Activated CD4-positive, CD25-positive, alpha-beta regulatory T cell treated with anti-CD3 and anti-CD28 coated beads, Interleukin-2, amount 50 U/mL, for 24 hours (primary cell): ENCODE measurements at regions not wholly inside any gene's neighbourhood (a gene's known extent, or its start where the extent isn't known, plus 50 kb on each side); places are given as distances from the start of the nearest gene placed in this dataset.
"Not testable (repeated sequence)": the region's sequence is repeated elsewhere in the genome, so short reads cannot be mapped to it uniquely, and the experiment has no call there.

Experiments
- ATAC-seq, 2 donors: fragments of 150-1000 bp; cut with Tn5 transposase; one replicate each; pipeline ENCODE4 v1.10.0; 2021; ENCODE audit warnings: mild to moderate bottlenecking in 1 of 2, moderate library complexity in 1 of 2

DNA sequence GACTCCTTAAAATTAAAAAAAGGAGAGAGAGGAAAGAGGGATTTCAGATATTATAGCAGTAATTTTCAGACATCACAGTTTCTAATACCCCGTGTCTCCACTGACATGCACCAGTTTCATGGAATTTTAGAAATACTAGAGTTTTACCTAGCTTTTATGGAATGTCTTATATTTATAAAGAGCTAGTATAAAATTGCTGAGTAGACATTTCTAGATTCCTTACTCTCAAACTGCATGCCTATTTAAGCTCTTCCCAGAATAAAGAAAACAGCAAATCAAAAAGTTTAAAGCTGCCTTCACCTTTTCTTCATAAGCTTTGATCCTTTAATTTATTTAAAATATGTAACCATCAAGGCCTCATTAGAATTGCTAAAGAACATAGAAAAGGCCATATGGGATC, 247.4 kb upstream of the IL12A start:
- no peak for ATAC-seq

GRCh38 chr3:159748425-159748824, 240.2 kb upstream of the IL12A start:
- ATAC-seq, result no peak

GRCh38 chr3:159749406-159749805, 239.2 kb upstream of the IL12A start:
- ATAC-seq, result no peak

- ATAC-seq, result no peak
These were observed 237.5 kb upstream of the IL12A start for GRCh38 chr3:159751146-159751545.

GRCh38 chr3:159751752-159752151, 236.9 kb upstream of the IL12A start:
- no peak for ATAC-seq

DNA sequence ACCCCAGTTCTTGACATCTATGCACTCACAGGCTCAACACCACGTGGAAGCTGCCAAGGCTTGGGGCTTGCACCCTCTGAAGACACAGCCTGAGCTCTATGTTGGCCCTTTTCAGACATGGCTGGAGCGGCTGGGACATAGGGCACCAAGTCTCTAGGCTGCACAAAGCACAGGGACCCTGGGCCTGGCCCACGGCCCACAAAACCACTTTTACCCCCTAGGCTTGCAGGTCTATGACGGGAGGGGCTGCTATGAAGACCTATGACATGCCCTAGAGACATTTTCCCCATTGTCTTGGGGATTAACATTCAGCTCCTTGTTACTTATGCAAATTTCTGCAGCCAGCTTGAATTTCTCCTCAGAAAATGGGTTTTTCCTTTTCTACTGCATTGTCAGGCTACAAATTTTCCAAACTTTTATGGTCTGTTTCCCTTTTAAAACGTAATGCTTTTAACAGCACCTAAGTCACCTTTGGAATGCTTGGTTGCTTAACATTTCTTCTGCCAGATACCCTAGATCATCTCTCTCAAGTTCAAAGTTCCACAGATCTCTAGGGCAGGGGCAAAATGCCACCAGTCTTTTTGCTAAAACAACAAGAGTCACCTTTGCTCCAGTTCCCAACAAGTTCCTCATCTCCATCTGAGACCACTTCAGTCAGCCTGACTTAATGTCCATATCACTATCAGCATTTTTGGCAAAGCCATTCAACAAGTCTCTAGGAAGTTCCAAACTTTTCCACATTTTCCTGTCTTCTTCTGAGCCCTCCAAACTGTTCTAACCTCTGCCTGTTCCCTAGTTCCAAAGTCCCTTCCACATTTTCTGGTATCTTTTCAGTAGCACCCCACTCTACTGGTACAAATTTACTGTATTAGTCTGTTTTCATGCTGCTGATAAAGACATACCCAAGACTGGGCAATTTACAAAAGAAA, 232.1 kb upstream of the IL12A start:
- ATAC-seq, result not testable (repeated sequence)

DNA sequence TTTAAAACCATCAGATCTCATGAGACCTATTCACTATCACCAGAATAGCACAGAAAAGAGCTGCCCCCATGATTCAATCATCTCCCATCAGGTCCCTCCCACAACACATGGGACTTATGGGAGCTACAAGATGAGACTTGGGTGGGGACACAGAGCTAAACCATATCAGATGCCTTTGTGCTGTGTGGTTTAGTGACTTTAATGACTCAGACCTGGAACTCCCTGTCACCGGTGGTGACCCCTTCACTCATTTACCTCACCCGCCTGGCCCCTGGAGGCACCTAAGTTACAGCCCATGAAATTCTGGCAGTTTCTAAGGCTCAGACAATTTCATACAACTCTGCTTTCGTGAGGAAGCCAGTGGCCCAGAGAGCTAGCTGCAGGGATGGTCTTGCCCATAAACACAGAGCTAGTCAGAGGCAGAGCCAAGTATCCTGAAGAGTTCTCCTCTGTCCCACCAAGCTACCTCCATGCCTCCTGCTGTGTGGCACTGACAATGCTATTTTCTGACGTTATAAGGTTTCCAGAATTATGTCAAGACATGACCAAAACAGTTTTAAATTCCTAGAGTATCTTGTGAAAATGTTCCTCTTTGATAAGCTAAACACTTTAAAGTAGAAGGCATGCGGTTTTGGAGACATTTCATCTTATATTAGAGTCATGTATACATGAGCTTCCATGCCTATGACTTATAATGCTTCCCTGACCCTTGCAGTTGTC, 231.1 kb upstream of the IL12A start:
- no peak for ATAC-seq

DNA sequence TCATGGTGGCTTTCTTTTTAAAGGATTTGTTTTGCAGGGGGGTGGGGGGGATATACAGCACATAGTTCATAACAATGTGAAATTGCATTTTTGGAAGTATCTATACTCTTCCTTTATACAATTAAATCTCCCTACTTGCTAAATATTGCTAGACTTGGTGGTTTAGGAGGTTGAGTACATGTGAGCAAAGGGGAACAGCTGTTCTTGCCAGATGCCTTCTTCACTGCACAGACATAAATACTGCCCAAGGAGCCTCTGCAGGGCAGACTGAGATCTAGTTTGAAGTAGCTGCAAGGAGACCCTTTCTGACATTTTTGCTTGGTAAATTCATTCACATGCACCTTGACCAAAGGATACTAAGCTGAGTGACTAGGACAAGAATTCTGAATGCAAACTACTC, 228.6 kb upstream of the IL12A start:
- ATAC-seq, result no peak

- ATAC-seq, result no peak
These were observed 227.3 kb upstream of the IL12A start for GRCh38 chr3:159761369-159761768.

- ATAC-seq, result no peak
These were observed 226.6 kb upstream of the IL12A start for GRCh38 chr3:159761848-159762635.

DNA sequence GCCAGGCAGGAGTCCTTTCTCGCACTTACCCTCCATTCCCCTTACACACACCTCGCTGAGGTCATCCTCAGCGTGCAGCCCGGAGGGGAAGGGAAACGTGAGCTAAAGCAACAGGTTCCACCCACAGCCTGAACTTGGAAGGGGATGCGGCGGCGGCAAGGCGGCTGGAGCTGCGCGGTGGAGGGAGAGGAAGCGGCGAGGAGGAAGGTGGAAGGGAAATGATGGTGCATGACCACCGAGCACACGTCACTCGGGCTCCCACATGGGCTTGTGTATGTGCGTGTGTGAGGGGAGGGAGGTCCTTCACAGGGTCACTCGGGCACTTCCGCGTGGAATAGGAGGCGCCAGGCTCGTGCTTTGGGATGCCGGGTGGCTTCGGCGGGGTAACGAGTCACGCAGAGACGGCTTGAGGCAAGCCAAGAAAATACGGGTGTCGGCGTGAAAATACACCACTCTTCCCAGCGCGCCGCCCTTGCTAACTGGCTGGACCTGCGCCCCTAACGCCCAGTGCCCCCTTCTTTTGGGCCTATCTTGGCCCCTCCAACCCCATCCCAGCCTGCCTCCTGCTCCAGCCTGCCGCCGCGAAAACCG, 225.5 kb upstream of the IL12A start:
- peak; percentile 9 to 31 for ATAC-seq

GRCh38 chr3:159763602-159764489, 224.8 kb upstream of the IL12A start:
- ATAC-seq, result peak; percentile 47 to 49

- no peak for ATAC-seq
These were observed 224.1 kb upstream of the IL12A start for GRCh38 chr3:159764490-159765029.

GRCh38 chr3:159765030-159765859, 223.4 kb upstream of the IL12A start:
- ATAC-seq, result no peak

DNA sequence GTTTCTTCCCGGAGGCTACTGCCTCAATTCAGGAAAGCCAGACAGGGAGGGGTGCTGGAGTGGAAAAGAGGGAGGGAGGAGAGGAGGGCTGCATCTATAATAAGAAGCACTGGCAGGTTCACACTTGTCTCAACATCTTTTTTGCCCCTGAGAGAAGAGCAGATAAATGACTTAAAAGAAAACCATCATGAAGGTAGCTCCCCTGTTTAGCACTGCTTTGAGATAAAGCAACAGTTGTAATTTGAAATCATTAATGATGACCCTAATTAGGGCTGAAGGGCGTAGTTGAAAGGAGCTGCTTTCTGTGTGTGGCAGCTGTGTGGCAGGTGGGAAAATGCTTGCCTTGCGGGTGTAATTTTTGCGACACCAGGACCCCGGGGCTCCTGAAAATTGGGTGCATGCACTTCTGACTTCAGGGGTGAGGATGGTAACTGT, 222.8 kb upstream of the IL12A start:
- ATAC-seq, result no peak

DNA sequence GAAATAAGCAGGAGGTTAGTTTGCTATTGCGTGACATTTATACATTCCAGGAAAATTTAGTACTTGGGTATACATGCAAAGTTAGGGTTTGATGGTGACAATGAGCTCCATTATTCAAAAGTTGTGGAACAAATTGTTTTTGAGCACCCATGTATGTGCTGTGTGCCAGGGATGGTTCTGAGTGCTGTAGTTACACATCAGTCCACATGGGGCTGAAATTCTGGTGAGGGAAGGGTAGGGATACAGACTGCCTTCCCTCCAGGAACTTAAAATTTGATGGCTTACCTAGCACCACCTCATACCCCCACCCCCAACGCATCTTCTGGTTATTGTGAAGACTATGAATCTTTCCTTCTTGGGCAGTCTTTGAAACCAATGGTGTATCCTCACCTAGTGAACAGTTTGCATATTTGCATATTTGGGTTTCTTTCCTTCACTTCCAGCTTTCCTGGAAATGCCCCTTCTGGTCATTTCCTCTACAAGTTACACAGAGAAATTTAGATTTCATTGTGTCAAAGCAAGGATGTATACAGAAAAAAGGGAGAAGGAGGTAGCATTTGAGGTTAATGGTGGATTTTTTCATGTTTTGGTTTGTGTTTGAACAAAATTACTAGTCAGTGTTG, 222.0 kb upstream of the IL12A start:
- ATAC-seq, result no peak

GRCh38 chr3:159770998-159771397, 217.6 kb upstream of the IL12A start:
- no peak for ATAC-seq

DNA sequence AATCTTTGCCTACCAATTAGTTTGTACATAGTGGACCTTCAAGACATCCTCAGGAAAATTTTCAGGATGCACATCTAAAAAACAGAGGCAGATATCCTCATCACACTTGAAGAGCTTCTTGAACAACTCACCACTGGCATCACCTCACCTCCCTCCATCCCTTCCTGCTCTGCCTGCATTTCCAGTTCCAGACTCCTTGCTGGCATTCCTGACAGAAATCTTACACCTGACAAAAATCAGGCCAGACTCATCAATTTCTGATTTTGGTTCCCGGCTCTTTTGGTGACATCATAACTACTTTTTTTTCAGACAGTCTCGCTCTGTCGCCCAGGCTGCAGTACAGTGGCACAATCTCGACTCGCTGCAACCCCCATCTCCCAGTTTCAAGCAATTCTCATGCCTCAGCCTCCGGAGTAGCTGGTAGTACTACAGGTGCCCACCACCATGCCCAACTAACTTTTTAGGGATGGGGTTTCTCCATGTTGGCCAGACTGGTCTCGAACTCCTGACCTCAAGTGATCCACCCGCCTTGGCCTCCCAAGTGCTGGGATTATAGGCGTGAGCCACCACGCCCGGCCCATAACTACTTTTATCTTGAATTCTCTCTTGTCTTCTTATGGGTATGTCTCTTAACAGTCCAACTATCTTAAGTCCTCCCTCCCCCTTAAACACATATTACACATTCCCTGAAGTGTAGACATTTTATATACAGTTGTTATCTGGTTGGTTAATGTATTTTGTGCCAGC, 216.6 kb upstream of the IL12A start:
- no peak for ATAC-seq

GRCh38 chr3:159773706-159774105, 214.9 kb upstream of the IL12A start:
- ATAC-seq, result no peak
